Mesothelial cell of epicardium (in vitro differentiated cells): ENCODE measurements at regions not wholly inside any gene's neighbourhood (a gene's known extent, or its start where the extent isn't known, plus 50 kb on each side); places are given as distances from the start of the nearest gene placed in this dataset.
"Not testable (repeated sequence)": the region's sequence is repeated elsewhere in the genome, so short reads cannot be mapped to it uniquely, and the experiment has no call there.

Experiments used
- DNase-seq, 2 experiments: peaks; one replicate each; pipeline ENCODE4 v3.0.0; 2021; ENCODE audit warnings: low spot score in 2 of 2; ENCODE audit not compliant: unreplicated experiment in 2 of 2
- H3K27ac Mint-ChIP-seq: 2 replicates; pipeline ENCODE4 v1.8.0; 2021; ENCODE audit warnings: mixed read lengths
- H3K27me3 Mint-ChIP-seq: 2 replicates; pipeline ENCODE4 v1.8.0; 2021; ENCODE audit warnings: low read depth, mixed read lengths
- H3K36me3 Mint-ChIP-seq: 2 replicates; pipeline ENCODE4 v1.8.0; 2021; ENCODE audit warnings: mixed read lengths
- H3K4me1 Mint-ChIP-seq: 2 replicates; pipeline ENCODE4 v1.8.0; 2021; ENCODE audit warnings: mixed read lengths
- H3K4me3 Mint-ChIP-seq: 2 replicates; pipeline ENCODE4 v1.8.0; 2021; ENCODE audit warnings: mild to moderate bottlenecking, moderate library complexity, mixed read lengths
- H3K9me3 Mint-ChIP-seq: 2 replicates; pipeline ENCODE4 v1.8.0; 2021; ENCODE audit warnings: mixed read lengths
- TF ChIP-seq, protein P1 (sequence below): fragments of 200-600 bp; sonication (generic); IDR thresholded peaks from one replicate; pipeline ENCODE4 v1.5.0; 2021; ENCODE audit warnings: antibody characterized with exemption; ENCODE audit not compliant: unreplicated experiment

DNA sequence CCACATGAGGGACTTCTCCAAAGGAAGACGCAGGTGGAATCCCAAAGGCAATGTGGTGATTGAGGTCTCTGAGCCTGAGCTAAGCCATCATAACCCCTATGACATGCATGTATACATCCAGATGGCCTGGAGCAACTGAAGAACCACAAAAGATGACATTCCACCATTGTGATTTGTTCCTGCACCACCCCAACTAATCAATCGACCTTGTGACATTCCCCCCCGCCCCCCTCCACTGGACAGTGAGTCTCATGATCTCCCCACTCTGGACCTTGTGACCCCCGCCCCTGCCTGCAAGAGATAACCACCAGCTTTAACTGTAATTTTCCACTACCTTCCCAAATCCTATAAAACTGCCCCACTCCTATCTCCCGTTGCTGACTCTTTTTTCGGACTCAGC, 87.9 kb downstream of the VCPKMT start:
- Mint-ChIP-seq H3K9me3 (peaks cover 8% of the 10 kb centered on the region), H3K27me3 (no peaks in the 10 kb centered on the region), H3K27ac (no peak overlapping the region), H3K36me3 (peaks cover 7% of the 10 kb centered on the region), H3K4me1 (no peaks in the 10 kb centered on the region), H3K4me3 (no peak overlapping the region)
- DNase-seq = no peak
- TF ChIP-seq, protein P1, sequence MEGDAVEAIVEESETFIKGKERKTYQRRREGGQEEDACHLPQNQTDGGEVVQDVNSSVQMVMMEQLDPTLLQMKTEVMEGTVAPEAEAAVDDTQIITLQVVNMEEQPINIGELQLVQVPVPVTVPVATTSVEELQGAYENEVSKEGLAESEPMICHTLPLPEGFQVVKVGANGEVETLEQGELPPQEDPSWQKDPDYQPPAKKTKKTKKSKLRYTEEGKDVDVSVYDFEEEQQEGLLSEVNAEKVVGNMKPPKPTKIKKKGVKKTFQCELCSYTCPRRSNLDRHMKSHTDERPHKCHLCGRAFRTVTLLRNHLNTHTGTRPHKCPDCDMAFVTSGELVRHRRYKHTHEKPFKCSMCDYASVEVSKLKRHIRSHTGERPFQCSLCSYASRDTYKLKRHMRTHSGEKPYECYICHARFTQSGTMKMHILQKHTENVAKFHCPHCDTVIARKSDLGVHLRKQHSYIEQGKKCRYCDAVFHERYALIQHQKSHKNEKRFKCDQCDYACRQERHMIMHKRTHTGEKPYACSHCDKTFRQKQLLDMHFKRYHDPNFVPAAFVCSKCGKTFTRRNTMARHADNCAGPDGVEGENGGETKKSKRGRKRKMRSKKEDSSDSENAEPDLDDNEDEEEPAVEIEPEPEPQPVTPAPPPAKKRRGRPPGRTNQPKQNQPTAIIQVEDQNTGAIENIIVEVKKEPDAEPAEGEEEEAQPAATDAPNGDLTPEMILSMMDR = no peak

DNA sequence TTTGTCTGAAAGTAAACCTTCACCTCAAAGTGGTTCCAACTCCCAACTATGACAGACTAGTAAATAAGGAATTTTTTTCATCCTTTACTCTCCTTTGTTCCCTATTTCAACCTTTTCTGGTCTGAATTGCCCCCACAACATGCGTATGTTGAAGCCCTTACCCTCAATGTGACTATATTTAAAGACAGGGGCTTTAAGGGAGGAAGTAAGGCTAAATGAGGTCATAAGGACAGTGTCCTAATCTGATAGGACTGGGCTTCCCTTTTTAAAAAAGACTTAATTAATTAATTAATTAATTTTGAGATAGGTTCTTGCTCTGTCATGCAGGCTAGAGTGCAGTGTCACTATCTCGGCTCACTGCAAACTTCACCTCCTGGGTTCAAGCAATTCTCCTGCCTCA, 86.3 kb downstream of the VCPKMT start:
- DNase-seq = no peak
- Mint-ChIP-seq H3K4me1 (no peaks in the 10 kb centered on the region), H3K4me3 (no peak overlapping the region), H3K36me3 (peaks cover 7% of the 10 kb centered on the region), H3K27ac (no peak overlapping the region), H3K27me3 (no peaks in the 10 kb centered on the region), H3K9me3 (peaks cover 8% of the 10 kb centered on the region)
- TF ChIP-seq, protein P1 = no peak

DNA sequence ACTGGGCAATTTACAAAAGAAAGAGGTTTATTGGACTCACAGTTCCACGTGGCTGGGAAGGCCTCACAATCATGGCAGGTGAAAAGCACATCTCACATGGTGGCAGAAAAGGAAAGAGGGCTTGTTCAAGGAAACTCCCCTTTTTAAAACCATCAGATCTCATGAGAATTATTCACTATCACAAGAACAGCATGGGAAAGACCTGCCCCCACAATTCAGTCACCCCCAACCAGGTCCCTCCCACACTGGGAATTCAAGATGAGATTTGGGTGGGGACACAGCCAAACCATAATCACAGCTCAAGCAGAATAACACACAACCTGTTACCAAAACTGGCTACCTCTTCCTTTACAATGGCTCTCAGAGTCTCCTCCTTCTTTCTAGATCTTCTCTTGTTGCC, 85.5 kb downstream of the VCPKMT start:
- not testable (repeated sequence) for H3K9me3 Mint-ChIP-seq, H3K4me3 Mint-ChIP-seq, H3K36me3 Mint-ChIP-seq, H3K27ac Mint-ChIP-seq, H3K27me3 Mint-ChIP-seq, H3K4me1 Mint-ChIP-seq, DNase-seq

DNA sequence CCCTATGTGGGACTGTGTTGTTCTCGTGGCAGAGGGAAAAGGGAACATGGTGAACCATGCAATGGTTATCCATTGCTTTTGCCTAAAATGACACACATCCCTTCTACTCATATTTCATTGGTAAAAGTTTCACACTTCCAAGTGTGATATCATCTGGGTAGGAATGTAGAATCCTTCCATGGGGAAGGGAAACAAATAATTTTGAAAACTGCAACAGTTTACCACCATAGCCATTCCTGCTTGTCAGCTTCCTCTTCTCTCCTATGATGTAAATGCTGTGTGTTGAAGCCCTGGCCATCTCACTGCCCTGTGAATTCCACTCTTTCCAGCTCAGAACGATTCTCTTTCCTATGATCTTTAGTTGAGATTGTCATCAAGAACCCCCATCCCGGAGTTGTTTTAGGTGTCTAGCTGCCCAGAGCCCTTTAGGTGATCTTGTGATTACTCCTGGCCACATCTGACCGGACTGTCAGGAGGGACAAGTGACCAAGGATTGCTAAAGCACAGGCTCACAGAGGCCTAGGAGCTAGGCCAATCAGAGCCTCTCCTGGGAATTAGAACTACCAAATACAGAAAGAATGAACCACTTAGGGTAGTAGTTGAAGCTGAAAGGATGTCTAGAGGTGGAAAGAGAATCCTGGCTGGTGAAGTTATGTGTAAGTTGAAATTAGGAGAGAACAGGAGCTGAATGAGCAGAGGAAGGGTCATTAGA, 84.6 kb downstream of the VCPKMT start:
- no peak for DNase-seq
- Mint-ChIP-seq H3K27ac (no peak overlapping the region), H3K9me3 (no peaks in the 10 kb centered on the region), H3K4me3 (no peak overlapping the region), H3K36me3 (no peaks in the 10 kb centered on the region), H3K4me1 (peaks cover 4% of the 10 kb centered on the region), H3K27me3 (no peaks in the 10 kb centered on the region)
- TF ChIP-seq, protein P1 = no peak

DNA sequence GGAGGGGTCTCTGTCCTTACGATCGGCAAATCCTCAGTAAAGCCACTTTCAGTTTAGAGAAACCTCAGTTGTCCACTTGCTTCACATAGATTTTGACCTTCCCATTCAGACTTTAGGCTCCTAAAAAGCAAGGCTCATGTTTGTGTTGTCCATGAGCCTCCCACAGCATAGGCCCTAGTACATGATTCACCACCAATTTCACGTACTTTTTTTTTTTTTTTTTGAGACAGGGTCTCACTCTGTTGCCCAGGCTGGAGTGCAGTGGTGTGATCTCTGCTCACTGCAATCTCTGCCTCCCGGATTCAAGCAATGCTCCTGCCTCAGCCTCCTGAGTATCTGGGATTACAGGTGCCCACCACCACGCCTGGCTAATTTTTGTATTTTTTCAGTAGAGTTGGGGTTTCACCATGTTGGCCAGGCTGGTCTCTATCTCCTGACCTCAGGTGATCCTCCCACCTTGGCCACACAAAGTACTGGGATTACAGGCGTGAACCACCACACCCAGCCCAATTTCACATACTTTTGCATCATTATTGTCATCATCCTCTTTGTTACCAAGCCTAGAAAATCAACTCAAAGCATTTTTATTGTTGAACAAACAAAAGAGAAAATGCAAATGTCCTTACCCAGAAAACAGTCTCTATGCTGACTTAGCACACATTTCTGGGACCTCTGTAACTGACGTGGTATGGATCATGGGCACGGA, 83.8 kb downstream of the VCPKMT start:
- H3K27me3 Mint-ChIP-seq, H3K27ac Mint-ChIP-seq, H3K4me3 Mint-ChIP-seq, DNase-seq, H3K36me3 Mint-ChIP-seq, H3K4me1 Mint-ChIP-seq, H3K9me3 Mint-ChIP-seq: not testable (repeated sequence)

- Mint-ChIP-seq H3K4me3 (no peak overlapping the region), H3K9me3 (peaks cover 7% of the 10 kb centered on the region), H3K36me3 (no peaks in the 10 kb centered on the region), H3K4me1 (peaks cover 7% of the 10 kb centered on the region), H3K27ac (no peak overlapping the region), H3K27me3 (no peaks in the 10 kb centered on the region)
- TF ChIP-seq, protein P1 = no peak
- no peak for DNase-seq
Observed at GRCh38 chr14:50035214-50035613, 81.2 kb downstream of the VCPKMT start.
